ENCODE measurements at regions not wholly inside any gene's neighbourhood (a gene's known extent, or its start where the extent isn't known, plus 50 kb on each side); places are given as distances from the start of the nearest gene placed in this dataset.

DNA sequence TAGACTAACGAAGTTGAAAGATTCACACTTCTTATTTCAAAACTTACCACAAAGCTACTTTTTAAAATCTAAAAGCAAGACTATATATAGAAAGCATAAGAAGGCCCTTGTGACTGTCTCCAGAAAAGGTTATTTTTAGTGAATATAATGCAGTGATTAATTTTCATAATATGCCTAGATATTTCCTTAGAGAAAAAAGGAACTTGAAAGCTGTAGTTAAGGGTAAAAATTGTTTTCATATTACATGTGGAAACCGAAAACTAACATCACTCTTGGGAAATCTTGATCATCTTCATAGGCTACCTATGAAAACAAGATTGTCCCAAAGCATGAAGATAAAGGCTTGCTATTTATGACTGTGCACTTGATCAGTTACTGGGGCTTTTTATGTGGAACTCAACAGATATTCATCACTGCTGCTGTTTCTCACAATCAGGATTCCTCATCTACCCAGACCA, 223.2 kb downstream of the SH2D4B start:
- TF ChIP-seq EP300 (IDR thresholded peaks at IDR 0.05; ENCODE audit: borderline replicate concordance) (no peak), RAD21 (IDR thresholded peaks at IDR 0.05; ENCODE audit: low read depth) (no peak)
- TF ChIP-seq, protein P1, sequence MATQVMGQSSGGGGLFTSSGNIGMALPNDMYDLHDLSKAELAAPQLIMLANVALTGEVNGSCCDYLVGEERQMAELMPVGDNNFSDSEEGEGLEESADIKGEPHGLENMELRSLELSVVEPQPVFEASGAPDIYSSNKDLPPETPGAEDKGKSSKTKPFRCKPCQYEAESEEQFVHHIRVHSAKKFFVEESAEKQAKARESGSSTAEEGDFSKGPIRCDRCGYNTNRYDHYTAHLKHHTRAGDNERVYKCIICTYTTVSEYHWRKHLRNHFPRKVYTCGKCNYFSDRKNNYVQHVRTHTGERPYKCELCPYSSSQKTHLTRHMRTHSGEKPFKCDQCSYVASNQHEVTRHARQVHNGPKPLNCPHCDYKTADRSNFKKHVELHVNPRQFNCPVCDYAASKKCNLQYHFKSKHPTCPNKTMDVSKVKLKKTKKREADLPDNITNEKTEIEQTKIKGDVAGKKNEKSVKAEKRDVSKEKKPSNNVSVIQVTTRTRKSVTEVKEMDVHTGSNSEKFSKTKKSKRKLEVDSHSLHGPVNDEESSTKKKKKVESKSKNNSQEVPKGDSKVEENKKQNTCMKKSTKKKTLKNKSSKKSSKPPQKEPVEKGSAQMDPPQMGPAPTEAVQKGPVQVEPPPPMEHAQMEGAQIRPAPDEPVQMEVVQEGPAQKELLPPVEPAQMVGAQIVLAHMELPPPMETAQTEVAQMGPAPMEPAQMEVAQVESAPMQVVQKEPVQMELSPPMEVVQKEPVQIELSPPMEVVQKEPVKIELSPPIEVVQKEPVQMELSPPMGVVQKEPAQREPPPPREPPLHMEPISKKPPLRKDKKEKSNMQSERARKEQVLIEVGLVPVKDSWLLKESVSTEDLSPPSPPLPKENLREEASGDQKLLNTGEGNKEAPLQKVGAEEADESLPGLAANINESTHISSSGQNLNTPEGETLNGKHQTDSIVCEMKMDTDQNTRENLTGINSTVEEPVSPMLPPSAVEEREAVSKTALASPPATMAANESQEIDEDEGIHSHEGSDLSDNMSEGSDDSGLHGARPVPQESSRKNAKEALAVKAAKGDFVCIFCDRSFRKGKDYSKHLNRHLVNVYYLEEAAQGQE (IDR thresholded peaks at IDR 0.05; ENCODE audit: low read depth) = no peak

All from Ishikawa (cell line).